ENCODE measurements at regions not wholly inside any gene's neighbourhood (a gene's known extent, or its start where the extent isn't known, plus 50 kb on each side); places are given as distances from the start of the nearest gene placed in this dataset.

- DNase-seq, result no peak
Observed at GRCh38 chr2:238600506-238601432, 174.0 kb downstream of the ASB1 start.

GRCh38 chr2:238601433-238602222 lies 174.9 kb downstream of the ASB1 start:
- DNase-seq, result no peak

DNA sequence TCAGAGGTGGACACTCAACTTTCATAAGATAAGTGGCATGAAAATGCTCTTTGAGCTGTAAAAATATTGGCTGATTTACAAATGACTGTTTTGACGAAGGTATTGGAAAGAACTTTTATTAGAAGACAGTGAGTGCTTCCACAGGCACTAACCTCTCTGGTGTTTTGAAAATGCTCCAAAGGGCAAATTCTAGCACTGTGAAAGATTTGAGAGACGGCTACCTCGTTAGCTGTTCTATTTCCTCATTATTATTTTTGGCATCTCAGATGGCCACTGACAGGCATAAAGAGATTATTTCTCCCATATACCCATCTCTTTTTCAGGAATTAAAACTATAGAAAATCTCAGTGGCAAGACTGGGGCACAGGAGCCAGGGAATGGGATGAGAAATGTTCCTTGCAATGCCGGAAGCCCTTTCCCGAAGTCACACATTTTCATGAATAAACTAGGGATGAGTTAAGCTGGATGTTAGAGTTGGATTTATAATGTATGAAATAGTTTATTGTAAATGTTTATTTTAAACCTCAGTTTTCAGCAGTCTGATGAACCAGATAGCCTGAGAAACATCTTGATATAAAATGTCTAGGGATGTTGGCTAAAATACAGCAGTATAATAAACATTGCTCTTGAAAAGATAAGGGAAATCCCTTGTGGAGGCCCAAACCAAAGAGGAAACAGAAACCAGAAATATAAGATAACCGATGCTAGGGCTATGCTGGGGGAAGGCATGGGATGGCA lies 175.7 kb downstream of the ASB1 start:
- DNase-seq, result no peak

GRCh38 chr2:238603596-238603995 lies 176.9 kb downstream of the ASB1 start:
- DNase-seq, result no peak

DNA sequence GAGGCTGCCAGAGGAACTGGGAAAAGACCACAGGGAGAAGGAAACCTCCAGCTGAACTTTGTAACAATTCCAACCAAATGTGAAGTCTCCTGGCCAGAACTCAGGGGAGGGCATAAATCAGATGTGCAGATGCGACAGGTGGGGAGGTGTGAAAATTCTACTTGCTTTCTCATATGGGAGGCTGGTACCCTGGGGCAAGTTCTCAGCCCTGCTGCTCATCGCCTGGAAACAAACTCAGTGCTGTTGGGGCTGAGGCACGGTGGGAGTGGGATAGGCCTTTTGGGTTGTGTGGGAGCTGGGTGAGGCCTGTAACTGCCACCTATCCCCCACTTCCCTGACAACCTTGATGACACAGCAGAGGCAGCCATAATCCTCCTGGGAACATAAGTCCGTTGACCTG lies 179.6 kb downstream of the ASB1 start:
- no peak for DNase-seq

GRCh38 chr2:238613610-238614009 lies 186.9 kb downstream of the ASB1 start:
- DNase-seq, result no peak

DNA sequence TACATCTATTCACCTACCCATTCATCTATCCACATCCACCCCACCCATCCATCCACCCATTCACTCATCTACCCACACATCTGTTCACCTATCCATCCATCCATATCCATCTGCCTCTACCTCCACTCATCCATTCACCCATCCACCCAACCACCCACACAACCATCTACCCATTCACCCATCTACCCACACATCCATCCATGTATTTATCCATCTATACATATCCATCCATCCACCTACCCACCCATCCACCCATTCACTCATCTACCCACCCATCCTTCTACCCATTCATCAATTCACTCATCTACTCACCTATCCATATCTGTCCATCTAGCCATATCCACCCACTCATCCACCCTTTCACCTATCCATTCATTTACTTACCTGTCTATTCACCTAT lies 187.6 kb downstream of the ASB1 start:
- no peak for DNase-seq

DNA sequence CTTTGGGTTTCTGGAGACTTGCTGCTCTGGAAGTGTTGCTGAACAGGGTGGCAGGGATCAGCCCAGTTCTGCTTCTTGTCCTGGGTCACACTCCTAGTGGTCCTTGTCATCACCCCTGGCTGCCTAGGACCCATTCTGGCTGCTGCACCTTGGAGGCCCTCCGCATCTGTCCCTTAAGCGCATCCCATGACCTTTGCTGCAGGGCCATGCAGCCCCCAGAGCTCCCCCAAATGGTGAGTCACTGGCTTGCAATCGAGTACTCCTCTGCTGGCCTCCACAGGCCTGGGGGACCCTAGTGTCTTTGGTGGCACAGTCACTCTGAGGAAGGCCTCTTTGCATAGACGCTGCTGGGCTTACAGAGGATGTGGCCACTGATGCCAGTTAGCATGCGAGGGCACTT lies 188.5 kb downstream of the ASB1 start:
- no peak for DNase-seq

DNA sequence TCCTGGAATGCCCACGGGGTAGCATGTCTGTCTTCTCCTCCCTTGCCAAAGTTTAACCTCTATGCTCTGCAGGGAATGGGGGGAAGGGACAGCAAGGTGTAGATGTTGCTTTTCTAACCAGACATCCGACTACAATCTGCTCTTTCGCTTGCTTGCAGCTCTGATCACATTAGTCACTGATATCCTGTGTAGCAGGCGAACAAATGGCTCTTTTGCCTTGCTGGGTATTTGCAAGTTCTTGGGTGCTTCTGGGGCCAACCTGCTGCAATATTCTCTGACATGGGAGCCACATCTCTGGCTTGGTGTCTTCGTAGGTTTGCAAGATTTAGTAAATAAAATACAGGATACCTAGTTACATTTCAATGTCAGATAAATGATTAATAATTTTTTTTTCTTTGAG lies 190.0 kb downstream of the ASB1 start:
- DNase-seq, result no peak

DNA sequence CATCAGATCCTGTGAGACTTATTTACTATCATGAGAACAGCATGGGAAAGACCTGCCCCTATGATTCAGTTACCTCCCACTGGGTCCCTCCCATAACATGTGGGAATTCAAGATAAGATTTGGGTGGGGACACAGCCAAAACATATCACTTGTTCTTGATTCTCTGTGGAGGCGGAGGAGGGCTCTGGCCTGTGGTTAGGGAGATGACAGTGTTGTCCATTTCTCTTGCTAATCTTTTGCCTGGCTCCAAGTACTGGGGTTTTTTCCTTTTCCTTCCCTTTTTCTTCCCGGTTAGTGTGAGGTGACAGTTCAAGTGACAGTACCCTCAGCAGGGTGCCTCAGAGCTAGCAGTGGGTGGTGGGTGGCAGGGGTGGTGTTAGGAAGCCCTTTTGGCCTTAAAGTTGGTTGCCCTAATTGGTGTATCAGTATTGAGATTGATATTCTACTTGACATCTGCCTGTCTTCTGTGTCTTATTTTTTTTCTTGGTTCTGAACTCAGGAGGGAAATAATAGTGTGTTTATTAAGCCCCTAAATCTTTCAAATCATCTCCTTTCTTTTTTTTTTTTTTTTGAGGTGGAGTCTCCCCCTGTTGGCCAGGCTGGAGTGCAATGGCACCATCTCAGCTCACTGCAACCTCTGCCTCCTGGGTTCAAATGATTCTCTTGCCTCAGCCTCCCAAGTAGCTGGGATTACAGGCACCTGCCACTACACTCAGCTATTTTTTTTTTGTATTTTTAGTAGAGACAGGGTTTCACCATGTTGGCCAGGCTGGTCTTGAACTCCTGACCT lies 192.0 kb downstream of the ASB1 start:
- peak; percentile 18 for DNase-seq

DNA sequence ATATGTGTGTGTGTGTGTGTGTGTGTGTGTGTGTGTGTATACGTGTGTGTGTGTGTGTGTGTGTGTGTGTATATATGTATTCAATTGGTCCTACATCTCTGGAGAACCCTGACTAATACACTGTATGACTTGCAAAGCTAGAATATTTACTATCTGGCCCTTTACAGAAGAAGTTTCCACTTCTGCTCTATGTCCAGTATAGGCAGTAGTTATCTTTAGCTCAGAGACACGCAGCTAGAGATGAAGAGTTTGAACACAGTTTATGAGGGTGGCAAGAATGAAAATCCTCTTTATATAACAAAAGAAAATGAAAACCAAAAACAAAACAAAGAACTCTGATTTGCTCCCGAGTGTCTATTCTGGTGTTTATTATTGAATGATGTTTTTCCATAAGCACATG lies 201.2 kb downstream of the ASB1 start:
- no peak for DNase-seq

DNA sequence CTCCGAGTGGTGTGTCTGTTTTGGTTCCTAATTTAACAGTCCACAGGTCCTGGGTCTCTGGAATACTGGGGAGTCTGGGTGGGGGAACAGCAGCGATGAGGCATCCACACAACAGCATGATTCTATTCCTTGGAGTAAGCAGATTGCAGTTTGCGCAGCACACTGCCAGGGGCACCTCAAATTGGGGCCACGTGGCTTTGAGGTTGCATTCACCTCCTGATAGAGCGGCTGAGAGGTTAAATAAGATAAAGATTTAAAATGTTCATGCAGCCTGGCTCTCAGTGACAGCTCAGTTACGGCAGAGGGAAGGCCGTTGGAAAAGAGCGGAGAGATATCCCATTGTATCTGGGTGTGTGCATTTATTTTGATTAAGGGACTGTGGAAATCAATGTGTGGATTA lies 202.3 kb downstream of the ASB1 start:
- DNase-seq, result no peak

- no peak for DNase-seq
Observed at GRCh38 chr2:238631491-238632180, 204.9 kb downstream of the ASB1 start.

GRCh38 chr2:238632181-238633060 lies 205.7 kb downstream of the ASB1 start:
- DNase-seq, result no peak

GRCh38 chr2:238633426-238634328 lies 206.9 kb downstream of the ASB1 start:
- no peak for DNase-seq

DNA sequence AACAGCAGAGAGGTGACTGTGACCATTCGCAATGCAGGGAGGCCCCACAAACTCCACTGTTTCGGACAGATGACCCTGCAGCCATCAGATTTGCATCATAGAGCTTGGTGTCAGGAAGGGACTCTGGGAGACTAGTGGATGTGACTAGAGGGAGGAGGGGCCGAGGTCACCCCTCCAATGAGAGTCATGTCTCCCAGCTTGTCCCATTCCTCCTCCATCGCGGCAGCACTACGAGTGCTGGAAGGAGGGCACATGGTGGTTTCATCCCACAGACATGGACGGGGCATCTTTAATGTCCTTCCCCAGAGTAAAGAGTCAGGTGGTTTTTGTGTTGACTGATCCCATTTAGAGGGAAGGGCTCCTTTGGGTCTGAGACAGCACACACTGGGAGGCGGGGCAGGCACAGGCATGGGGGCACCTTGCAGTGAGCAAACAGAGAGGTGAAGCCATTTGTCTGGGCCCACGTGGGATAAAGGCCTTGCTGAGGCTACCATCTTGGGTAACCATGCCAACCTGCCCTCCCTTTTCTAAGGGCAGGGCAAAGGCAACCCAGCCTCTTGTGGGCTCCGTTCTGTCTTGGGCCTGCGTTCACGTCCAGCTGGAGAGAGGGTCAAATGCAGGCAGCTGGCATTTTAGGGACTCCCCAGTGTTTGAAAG lies 208.1 kb downstream of the ASB1 start:
- DNase-seq, result no peak

- no peak for DNase-seq
Observed at GRCh38 chr2:238635647-238636051, 208.9 kb downstream of the ASB1 start.

GRCh38 chr2:238636269-238637073 lies 209.7 kb downstream of the ASB1 start:
- no peak for DNase-seq

Data from hematopoietic multipotent progenitor cell treated with erythropoietin and hydrocortisone succinate and interleukin-3 and kit ligand, for 6 days (in vitro differentiated cells).